ENCODE measurements at regions not wholly inside any gene's neighbourhood (a gene's known extent, or its start where the extent isn't known, plus 50 kb on each side); places are given as distances from the start of the nearest gene placed in this dataset.
A peak's percentile ranks its signal among the peaks of the same experiment; 100 is the strongest.

DNA sequence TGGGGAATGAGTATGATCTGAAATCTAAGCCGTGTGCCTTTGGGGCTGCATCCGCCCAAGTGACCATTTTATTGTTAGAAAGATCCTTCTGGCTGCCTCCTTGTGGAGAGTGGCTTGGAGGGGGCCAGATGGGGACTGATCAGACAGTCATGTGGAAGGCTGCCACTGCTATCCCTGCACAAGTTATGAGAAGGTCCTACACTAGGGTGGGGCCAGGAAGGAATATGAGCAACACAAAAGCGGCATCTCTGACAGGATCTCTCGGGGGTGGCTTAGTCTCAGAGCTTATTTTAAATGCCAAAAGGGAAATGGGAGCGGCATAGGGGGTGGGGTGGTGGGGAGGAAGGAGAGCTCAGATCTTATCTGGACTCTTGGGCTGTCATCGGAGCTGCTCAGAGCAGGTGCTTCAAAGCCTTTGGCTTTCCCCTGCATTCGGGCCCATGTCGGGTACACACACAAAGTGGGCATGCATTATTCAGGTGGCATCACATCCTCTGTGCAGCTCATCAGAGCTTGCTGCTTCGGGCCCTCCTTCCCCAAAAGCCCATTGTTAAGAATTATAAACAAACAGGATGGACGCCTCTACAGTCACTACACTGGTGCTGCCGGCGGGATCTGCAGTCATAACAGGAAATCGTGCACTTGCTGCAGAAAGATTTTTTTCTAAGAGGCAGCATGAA lies 805.4 kb downstream of the VRK1 start:
- WGBS: 42% methylated on average over 13 of the region's 13 CpGs
- intact Hi-C loops (cut with DNase I): no loop called here
- peaks cover 0 to 21% (median 0%) of the 10 kb centered on the region in 4 donors for H3K27me3 ChIP-seq
- no peaks in the 10 kb centered on the region for H3K36me3 ChIP-seq
- DNase-seq (ENCODE audit: extremely low spot score): peak; percentile 88
- no peak overlapping the region for H3K4me3 ChIP-seq
- H3K4me1 ChIP-seq: peaks cover 0 to 4% (median 0%) of the 10 kb centered on the region in 4 donors
- H3K27ac ChIP-seq (replicated peaks in 1 of 4): no peak overlapping the region
- H3K9me3 ChIP-seq: no peaks in the 10 kb centered on the region
- TF ChIP-seq POLR2AphosphoS5 (IDR thresholded peaks at IDR 0.05) (no peak), POLR2A (IDR thresholded peaks at IDR 0.05; ENCODE audit: low read depth) (no peak), EP300 (IDR thresholded peaks at IDR 0.05) (no peak)
- TF ChIP-seq, protein P1, sequence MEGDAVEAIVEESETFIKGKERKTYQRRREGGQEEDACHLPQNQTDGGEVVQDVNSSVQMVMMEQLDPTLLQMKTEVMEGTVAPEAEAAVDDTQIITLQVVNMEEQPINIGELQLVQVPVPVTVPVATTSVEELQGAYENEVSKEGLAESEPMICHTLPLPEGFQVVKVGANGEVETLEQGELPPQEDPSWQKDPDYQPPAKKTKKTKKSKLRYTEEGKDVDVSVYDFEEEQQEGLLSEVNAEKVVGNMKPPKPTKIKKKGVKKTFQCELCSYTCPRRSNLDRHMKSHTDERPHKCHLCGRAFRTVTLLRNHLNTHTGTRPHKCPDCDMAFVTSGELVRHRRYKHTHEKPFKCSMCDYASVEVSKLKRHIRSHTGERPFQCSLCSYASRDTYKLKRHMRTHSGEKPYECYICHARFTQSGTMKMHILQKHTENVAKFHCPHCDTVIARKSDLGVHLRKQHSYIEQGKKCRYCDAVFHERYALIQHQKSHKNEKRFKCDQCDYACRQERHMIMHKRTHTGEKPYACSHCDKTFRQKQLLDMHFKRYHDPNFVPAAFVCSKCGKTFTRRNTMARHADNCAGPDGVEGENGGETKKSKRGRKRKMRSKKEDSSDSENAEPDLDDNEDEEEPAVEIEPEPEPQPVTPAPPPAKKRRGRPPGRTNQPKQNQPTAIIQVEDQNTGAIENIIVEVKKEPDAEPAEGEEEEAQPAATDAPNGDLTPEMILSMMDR (IDR thresholded peaks at IDR 0.05): no peak

GRCh38 chr14:97603201-97603600 lies 806.0 kb downstream of the VRK1 start:
- Histone ChIP-seq H3K4me3 (no peak overlapping the region), H3K36me3 (no peaks in the 10 kb centered on the region), H3K9me3 (no peaks in the 10 kb centered on the region), H3K27me3 (peaks cover 0 to 21% (median 0%) of the 10 kb centered on the region in 4 donors), H3K27ac (replicated peaks in 1 of 4) (no peak overlapping the region), H3K4me1 (peaks cover 0 to 4% (median 0%) of the 10 kb centered on the region in 4 donors)
- 78% methylated on average over 3 of the region's 3 CpGs for WGBS
- peak; percentile 90 for DNase-seq (ENCODE audit: extremely low spot score)
- TF ChIP-seq EP300 (IDR thresholded peaks at IDR 0.05) (no peak), POLR2AphosphoS5 (IDR thresholded peaks at IDR 0.05) (no peak), POLR2A (IDR thresholded peaks at IDR 0.05; ENCODE audit: low read depth) (no peak)
- TF ChIP-seq, protein P1 (IDR thresholded peaks at IDR 0.05): no peak
- intact Hi-C loops (cut with DNase I): no loop called here

GRCh38 chr14:97604731-97605130 lies 807.5 kb downstream of the VRK1 start:
- DNase-seq (ENCODE audit: extremely low spot score): peak; percentile 90
- Histone ChIP-seq H3K9me3 (no peaks in the 10 kb centered on the region), H3K36me3 (no peaks in the 10 kb centered on the region), H3K4me1 (peaks cover 0 to 4% (median 0%) of the 10 kb centered on the region in 4 donors), H3K27ac (replicated peaks in 1 of 4) (no peak overlapping the region), H3K4me3 (no peak overlapping the region), H3K27me3 (peaks cover 0 to 21% (median 0%) of the 10 kb centered on the region in 4 donors)
- TF ChIP-seq EP300 (IDR thresholded peaks at IDR 0.05) (no peak), POLR2AphosphoS5 (IDR thresholded peaks at IDR 0.05) (no peak), POLR2A (IDR thresholded peaks at IDR 0.05; ENCODE audit: low read depth) (no peak)
- TF ChIP-seq, protein P1 (IDR thresholded peaks at IDR 0.05): no peak
- 47% methylated on average over 6 of the region's 6 CpGs for WGBS
- intact Hi-C loops (cut with DNase I): no loop called here

DNA sequence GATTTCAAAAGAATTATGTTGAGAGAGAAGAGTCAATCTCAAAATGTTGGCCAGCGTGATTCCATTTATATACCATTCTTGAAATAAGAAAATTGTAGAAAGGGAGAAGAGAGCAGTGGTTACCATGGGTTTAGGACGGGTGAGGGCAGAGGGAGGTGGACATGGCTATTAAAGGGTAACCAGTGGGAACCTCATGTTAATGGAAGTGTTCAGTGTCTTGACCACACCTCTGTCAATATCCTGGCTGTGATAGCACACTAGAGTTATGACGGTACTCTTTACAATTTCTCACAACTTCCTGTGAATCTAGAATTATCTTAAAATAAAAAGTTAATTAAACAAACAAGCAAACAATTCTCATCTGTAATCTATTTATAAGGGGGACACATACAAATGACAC lies 821.2 kb downstream of the VRK1 start:
- Histone ChIP-seq H3K27ac (replicated peaks in 1 of 4) (no peak overlapping the region), H3K4me3 (no peak overlapping the region), H3K9me3 (peaks cover 0 to 17% (median 15%) of the 10 kb centered on the region in 4 donors), H3K4me1 (no peaks in the 10 kb centered on the region), H3K36me3 (no peaks in the 10 kb centered on the region), H3K27me3 (peaks cover 0 to 5% (median 0%) of the 10 kb centered on the region in 4 donors)
- intact Hi-C loops (cut with DNase I): no loop called here
- WGBS: 72% methylated on average over 3 of the region's 3 CpGs
- no peak for TF ChIP-seq POLR2AphosphoS5 (IDR thresholded peaks at IDR 0.05)
- no peak for TF ChIP-seq EP300 (IDR thresholded peaks at IDR 0.05)
- TF ChIP-seq, protein P1 (IDR thresholded peaks at IDR 0.05): no peak
- DNase-seq (ENCODE audit: extremely low spot score): no peak
